HG03066 (cell line): ENCODE measurements at regions not wholly inside any gene's neighbourhood (a gene's known extent, or its start where the extent isn't known, plus 50 kb on each side); places are given as distances from the start of the nearest gene placed in this dataset.
"Not testable (repeated sequence)": the region's sequence is repeated elsewhere in the genome, so short reads cannot be mapped to it uniquely, and the experiment has no call there.

ENCODE experiments used
- ATAC-seq: cut with Tn5 transposase; IDR thresholded peaks from one replicate; pipeline ENCODE4 v1.9.1; 2021; ENCODE audit warnings: low read depth; ENCODE audit not compliant: unreplicated experiment

- ATAC-seq, result no peak
These were observed 110.4 kb upstream of the ARHGAP42 start for GRCh38 chr11:100576718-100577021.

DNA sequence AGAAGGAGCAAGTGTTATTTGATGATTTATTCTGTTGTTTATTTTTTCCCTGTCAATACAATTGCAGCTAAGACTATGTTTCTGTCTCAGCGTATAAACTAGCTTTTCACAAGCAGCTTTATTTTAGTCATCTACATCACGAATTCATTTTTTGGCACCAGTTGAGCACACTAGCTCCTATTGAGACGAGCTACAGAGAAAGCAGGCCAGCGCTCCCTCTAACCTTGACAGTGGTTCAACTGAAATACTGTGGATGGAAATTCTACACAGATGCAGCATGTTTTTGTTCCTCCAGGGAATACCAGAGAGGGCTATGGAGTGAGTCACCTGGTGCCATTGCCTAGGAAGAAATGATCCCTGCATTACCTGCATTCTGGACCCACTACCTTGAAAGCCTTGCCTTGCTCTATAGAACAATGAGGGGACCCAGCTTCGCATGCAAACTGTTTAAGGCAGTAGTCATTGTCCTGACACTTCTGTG lies 108.2 kb upstream of the ARHGAP42 start:
- no peak for ATAC-seq

DNA sequence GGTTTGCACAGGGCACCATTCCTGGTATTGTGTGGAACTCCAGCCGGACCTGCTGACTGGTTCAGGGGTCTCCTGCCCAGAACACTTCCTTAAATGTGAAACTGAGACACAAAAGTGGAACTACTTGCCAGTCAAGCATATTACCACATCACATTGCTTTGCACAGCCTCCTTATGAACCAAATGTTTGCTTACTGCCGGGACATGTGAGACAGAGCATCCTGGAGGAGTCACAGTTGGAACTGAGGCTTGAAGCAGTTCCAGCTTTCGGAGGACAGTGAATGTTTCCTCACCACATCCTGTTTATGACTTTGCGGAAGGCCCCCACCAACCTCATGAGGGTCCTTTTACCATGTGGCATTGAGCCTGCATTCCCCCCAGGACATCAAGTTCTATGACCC lies 105.8 kb upstream of the ARHGAP42 start:
- no peak for ATAC-seq

DNA sequence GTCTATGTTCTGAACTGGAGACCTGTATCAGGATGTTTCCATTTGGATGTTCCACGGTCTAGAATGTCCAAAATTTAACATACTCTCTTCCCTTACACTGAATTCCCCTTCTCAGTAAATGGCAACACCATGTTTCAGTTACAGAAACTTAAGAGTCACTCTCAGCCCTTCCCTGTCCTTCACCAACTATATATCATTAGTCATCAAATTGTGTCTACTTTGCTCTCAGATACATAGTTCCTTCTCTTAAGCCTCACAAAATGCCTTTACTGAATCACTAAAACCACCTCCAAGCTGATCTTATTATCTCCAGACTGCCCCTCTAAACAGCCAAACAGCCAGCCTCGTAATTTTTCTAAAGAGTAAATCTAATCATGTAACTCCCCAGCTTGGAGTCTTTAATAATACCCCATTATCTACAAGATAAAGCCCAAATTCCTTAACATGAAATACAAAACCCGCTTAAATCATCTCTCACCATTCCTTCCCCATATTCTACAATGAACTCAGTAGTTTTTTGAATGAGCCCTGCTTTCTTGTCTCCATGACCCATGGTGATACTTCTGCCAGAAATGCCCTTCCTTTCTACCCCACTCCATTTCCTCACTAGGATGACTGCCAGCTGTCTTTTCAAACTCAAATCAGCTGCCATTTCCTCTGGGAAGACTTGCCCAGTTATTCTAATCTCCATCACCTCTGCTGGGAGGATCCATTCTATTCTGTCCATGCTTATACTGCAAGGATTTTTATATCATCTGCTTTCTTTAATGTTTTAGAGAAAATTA lies 102.7 kb upstream of the ARHGAP42 start:
- no peak for ATAC-seq

- no peak for ATAC-seq
These were observed 101.4 kb upstream of the ARHGAP42 start for GRCh38 chr11:100585728-100586127.

DNA sequence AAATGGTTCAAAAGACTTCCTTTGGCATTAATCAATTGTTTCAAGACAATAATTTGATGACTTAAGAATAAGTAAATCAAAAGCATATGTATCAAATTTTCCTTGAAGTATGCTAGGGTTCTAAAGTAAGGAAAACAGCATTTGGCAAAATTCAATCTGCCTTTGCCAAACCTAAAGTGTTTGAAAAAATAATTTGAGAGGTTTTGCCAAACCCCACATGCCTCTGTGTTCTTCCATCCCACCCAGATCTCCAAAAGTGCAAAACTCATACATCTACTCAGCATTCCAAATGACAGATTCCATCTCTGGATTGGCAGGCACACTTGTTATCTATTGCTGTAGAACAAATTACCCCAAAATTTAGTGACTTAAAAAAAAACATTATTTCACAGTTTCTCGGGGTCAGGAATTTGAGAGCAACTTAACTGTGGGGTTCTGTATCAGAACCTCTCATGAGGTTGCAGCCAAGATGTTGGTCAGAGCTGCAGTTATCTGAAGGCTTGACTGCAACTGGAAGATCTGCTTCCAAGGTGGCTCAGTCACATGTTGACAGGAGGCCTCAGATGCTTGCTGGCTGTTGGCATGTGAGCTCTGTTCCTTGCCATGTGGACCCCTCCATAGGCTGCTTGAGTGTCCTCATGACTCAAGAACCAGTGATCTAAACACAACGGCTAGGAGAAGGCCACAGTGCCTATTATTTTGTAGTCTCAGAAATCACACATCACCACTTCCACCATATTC lies 100.6 kb upstream of the ARHGAP42 start:
- no peak for ATAC-seq

DNA sequence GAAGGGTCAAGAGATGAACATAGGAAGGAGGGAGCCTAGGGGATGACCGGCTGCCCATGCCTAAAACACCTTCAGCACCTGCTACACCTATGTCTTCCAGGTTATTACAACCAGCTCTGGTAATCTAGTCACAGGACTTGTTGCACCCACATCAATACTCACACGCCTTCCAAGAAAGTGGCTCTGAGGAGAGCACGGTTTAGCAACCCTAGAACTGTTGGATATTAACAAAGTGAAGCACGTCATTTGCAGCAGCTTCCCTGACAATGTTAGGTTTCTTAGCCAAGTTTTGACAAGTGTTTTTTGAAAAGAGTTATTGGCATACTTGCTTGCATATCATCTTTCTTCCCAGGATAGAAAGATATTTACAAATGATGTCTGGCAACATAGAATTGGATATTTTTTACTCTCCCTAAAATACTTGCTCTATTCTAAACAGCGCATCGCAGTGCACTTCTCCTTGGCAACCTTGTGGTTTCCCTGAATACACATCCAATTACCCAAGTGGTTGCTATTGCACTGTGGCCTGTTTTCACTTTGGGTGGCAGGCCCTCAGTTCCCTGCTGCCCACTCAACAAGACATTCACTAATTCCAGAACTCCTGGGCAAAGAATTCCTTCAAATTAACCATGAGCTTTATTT lies 94.3 kb upstream of the ARHGAP42 start:
- no peak for ATAC-seq

GRCh38 chr11:100593291-100593690 lies 93.8 kb upstream of the ARHGAP42 start:
- ATAC-seq, result no peak

- ATAC-seq, result no peak
These were observed 92.8 kb upstream of the ARHGAP42 start for GRCh38 chr11:100594320-100594719.

DNA sequence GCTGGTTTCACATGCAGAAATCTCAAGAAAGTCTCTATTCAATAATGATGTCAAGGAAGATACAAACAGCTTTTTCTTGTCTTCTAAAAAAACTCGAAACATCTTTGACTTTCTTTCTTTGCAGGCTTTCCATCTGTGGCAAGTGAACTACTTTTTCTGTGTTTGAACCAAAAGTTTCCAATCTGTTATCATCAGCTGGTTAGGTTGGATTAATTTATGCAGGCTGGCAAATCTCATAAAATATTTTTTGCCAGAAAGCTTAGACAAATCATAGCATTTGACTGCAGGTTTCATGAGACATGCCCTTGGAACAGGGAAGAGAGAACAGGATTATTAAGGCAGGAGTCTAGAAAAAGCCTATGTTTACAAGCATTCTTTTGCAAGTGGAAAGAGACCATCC lies 86.1 kb upstream of the ARHGAP42 start:
- ATAC-seq, result no peak

DNA sequence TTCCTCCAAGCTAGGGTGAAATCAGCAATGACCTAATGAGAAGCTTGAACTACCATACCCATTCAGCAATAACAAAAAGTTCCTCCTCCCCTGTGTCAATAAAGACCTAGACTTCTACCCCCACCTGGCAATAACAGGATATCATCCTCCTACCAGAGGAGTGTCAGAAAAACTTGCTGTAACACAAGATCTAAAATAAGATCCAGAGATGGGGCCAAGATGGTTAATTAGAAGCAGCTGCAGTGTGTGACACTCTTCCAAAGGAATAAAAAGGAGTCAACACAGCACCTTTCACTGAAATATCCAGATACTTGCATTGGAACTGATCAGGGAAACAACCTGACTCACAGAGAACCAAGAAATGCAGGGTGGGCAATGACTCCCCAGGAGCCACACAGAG lies 84.4 kb upstream of the ARHGAP42 start:
- no peak for ATAC-seq

DNA sequence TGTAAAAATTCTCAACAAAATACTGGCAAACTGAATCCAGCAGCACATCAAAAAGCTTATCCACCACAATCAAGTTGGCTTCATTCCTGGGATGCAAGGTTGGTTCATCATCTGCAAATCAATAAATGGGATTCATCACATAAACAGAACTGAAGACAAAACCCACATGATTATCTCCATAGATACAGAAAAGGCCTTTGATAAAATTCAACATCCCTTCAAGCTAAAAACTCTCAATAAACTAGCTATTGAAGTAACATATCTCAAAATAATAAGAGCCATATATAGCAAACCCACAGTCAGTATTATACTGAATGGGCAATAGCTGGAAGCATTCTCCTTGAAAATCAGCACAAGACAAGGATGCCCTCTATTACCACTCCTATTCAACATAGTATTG lies 79.3 kb upstream of the ARHGAP42 start:
- not testable (repeated sequence) for ATAC-seq

DNA sequence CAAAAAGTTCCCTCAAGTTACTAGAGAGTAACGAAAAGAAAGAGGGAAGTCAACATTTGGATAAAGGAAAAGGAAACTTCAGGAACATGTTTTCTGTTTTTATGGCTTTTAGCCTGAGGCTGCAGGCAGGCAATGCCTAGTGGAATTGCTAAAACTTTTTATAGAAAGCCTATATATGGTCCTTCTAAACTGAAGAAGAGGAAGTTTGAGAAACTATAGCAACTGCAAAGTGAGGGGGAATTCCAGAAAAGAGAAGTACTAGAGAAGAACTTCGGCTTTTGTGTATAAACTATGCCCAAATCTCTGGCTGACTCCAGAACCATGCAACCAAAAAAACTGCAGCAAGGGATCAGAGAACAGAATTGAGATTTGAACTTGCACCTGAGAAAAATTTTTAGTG lies 74.3 kb upstream of the ARHGAP42 start:
- no peak for ATAC-seq

DNA sequence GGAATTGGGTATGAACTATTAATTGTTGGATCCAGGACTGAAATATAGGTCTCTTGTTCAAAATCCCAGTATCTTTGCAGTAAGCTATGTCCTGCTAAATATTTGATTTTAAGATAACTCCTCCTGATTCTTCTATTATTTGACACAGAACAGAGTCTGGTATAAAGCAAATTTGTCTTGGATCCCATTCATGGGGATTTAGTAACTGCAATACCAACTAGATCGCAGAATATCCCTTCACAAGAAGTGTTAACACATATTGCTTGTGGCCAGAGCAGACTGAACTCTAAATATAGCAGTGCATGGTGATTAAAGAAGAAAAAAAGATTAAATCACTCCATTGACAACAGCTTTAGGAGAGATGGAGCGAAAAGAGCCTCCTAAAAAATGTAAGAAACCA lies 68.2 kb upstream of the ARHGAP42 start:
- no peak for ATAC-seq

- ATAC-seq, result no peak
These were observed 67.6 kb upstream of the ARHGAP42 start for GRCh38 chr11:100619484-100619883.

GRCh38 chr11:100622404-100622803 lies 64.7 kb upstream of the ARHGAP42 start:
- no peak for ATAC-seq

DNA sequence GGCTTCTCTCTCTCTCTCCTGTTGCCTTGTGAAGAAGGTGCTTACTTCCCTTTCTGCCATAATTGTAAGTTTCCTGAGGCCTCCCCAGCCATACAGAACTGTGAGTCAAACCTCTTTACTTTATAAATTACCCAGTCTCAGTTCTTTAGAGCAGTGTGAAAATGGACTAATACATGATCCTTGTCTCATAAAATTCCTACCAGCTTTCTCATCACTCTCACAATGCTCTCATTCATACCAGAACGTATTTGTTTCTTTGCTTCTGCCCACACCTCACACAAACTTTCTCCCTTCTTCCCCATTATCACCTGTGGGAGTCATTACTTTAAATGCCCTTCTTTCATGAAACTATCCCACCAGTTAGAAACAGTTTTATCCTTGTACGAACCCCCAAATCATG lies 62.7 kb upstream of the ARHGAP42 start:
- ATAC-seq, result no peak

DNA sequence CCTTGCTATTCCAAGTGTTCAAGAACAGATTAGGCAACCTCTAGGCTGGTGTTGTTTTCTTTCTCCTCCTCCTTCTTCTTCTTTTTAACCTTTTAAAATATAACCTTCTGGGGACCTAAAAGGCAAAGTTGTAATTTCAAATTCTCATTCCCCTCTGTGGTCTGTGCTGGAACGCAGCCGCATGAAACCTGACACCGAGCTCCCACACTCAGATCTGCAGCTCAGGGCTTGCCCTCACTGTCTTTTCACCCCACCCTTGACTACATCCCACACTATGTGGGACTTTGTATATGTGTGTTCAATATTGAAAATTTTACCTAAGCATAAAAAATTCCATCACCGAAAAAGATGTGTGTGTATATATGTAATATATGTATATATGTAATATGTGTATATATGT lies 62.0 kb upstream of the ARHGAP42 start:
- ATAC-seq, result no peak

GRCh38 chr11:100629671-100630070 lies 57.4 kb upstream of the ARHGAP42 start:
- ATAC-seq, result no peak

- no peak for ATAC-seq
These were observed 56.2 kb upstream of the ARHGAP42 start for GRCh38 chr11:100630898-100631297.

DNA sequence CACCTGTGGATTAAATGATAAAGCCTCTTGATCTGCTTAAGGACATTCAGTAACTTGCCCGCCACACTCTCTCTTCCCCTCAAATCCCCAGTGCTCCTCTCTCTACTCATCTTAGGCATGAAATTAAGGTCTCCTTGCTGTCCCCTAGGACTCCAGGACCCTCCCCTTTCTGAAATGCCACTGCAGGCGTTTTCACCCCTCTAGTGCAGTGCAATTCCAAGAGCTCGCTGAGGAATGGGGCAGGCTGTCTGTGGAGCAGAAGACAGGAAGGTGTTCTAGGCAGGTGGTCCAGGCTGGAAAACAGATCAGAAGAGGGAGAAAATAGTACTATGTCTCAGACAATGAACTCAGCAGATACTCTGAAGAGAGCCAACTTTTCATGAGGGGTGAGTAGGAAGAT lies 55.8 kb upstream of the ARHGAP42 start:
- ATAC-seq, result no peak
